Effector memory CD8-positive, alpha-beta T cell (primary cell): ENCODE measurements at regions not wholly inside any gene's neighbourhood (a gene's known extent, or its start where the extent isn't known, plus 50 kb on each side); places are given as distances from the start of the nearest gene placed in this dataset.
"Not testable (repeated sequence)": the region's sequence is repeated elsewhere in the genome, so short reads cannot be mapped to it uniquely, and the experiment has no call there.

Source experiments
- ATAC-seq: fragments of 150-1000 bp; cut with Tn5 transposase; replicated peaks from 2 replicates; pipeline ENCODE4 v1.10.0; 2021; ENCODE audit warnings: mild to moderate bottlenecking, moderate library complexity
- DNase-seq, 3 experiments: peaks; one replicate each; pipeline ENCODE4 v3.0.0; 2021
- H3K27ac Mint-ChIP-seq, 2 donors: one replicate each; pipeline ENCODE4 v1.8.0; 2022; ENCODE audit warnings: mild to moderate bottlenecking in 2 of 2, mixed read lengths in 2 of 2, moderate library complexity in 2 of 2
- H3K27me3 Mint-ChIP-seq, 2 donors: one replicate each; pipeline ENCODE4 v1.8.0; 2022; ENCODE audit warnings: mixed read lengths in 2 of 2
- H3K36me3 Mint-ChIP-seq: one replicate; pipeline ENCODE4 v1.8.0; 2022; ENCODE audit warnings: mild to moderate bottlenecking, moderate library complexity, mixed read lengths; ENCODE audit not compliant: insufficient read depth
- H3K4me1 Mint-ChIP-seq, 2 donors: one replicate each; pipeline ENCODE4 v1.8.0; 2022; ENCODE audit warnings: low read depth in 2 of 2, mixed read lengths in 2 of 2
- H3K4me3 Mint-ChIP-seq, 2 donors: one replicate each; pipeline ENCODE4 v1.8.0; 2022; ENCODE audit warnings: mild to moderate bottlenecking in 2 of 2, mixed read lengths in 2 of 2, moderate library complexity in 2 of 2
- H3K9me3 Mint-ChIP-seq, 2 donors: one replicate each; pipeline ENCODE4 v1.8.0; 2022; ENCODE audit warnings: mixed read lengths in 2 of 2

DNA sequence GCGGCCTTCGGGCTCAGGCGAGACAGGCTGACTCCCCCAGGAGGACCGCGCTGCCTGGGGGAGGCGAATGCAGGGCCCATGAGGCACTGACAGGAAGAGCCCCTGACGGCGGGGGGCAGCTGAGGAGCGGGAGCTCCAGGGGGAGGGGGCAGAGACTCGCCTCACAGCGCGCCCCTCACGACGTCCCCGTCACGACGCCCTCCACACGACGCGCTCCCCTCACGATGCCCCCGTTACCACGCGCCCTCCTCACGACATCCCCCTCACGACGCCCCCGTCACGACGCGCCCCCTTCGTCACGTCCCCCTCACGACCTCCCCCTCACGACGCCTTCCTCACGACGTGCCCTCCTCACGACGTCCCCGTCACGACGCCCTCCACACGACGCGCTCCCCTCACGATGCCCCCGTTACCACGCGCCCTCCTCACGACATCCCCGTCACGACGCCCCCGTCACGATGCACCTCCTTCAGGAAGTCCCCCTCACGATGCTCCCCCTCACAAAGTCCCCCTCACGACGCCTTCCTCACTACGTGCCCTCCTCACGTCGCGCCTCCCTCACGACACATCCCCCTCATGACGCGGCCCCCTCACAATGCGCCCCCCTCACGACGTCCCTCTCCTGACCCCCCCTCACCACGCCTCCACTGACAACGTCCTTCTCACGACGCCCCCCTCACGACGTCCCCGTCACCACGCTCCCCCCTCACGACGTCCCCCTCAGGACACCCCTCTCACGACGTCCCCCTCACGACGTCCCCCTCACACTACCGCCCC, 99.6 kb downstream of the ING1 start:
- Mint-ChIP-seq H3K9me3 (no peaks in the 10 kb centered on the region), H3K4me3 (peak overlapping the region in 1 of 2 donors; percentile 31), H3K36me3 (no peaks in the 10 kb centered on the region), H3K4me1 (peaks cover 7 to 8% of the 10 kb centered on the region in 2 donors), H3K27me3 (peaks cover 40 to 59% of the 10 kb centered on the region in 2 donors), H3K27ac (no peak overlapping the region)
- ATAC-seq (no peak), DNase-seq (no peak)

DNA sequence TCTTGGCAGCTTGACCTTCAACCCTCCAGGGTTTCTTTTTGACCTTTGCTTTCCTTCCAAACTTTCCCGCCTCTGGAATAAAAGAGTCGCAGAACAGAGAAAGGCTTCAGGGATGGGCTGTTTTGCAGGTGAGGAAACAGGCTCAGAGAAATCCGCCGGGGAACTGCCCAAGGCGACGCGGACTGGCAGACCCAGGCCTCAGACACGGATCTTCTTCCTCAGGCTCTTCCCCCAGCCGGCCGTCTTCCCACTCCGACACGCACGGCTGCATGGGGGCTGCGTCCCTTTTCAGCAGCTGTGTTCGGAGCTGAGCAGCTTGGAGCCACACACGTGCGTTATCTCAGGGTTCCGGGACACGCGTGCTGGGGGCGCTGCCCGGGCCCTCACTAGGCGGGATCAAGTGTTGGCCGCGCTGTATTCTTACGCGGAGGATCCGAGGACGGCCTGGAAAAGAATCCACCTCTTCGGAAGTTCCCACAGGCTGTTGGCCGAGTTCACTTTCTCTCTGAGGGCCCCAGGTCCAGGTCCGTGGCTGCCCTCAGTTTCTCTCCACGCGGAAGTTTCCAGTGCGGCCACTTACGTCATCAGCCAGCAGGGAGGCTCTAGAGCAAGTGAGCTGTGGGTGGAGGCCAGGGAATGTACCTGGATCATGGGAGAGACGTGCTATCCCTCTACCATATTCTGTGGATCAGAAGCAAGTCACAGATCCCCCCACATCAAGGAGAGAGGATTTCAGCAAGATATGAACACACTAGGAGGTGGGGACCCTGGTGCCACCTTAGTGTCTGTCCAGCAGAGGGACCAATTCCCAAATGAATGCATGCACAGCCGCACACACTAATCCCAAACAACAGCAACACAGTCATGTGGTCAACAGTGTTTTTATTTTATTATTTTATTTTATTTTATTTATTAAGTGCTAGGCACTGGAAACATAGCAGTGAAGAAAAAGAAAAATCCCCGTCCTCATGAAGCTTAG, 100.4 kb downstream of the ING1 start:
- H3K9me3 Mint-ChIP-seq: no peaks in the 10 kb centered on the region
- ATAC-seq (no peak), DNase-seq (no peak)
- H3K27me3 Mint-ChIP-seq: peaks cover 33 to 51% of the 10 kb centered on the region in 2 donors
- no peaks in the 10 kb centered on the region for H3K36me3 Mint-ChIP-seq
- no peak overlapping the region for H3K27ac Mint-ChIP-seq
- H3K4me1 Mint-ChIP-seq: peaks cover 7 to 8% of the 10 kb centered on the region in 2 donors
- H3K4me3 Mint-ChIP-seq: peak overlapping the region in 1 of 2 donors; percentile 31

GRCh38 chr13:110815471-110816204, 99.2 kb downstream of the ANKRD10 start:
- H3K4me1 Mint-ChIP-seq: peaks cover 12 to 13% of the 10 kb centered on the region in 2 donors
- H3K36me3 Mint-ChIP-seq: no peaks in the 10 kb centered on the region
- H3K4me3 Mint-ChIP-seq: no peak overlapping the region
- no peaks in the 10 kb centered on the region for H3K9me3 Mint-ChIP-seq
- no peak for ATAC-seq
- DNase-seq: no peak
- H3K27ac Mint-ChIP-seq: no peak overlapping the region
- H3K27me3 Mint-ChIP-seq: peaks cover 20 to 40% of the 10 kb centered on the region in 2 donors

GRCh38 chr13:110816500-110816899, 98.4 kb downstream of the ANKRD10 start:
- ATAC-seq (no peak), DNase-seq (no peak)
- peaks cover 13 to 31% of the 10 kb centered on the region in 2 donors for H3K27me3 Mint-ChIP-seq
- H3K9me3 Mint-ChIP-seq: no peaks in the 10 kb centered on the region
- no peak overlapping the region for H3K4me3 Mint-ChIP-seq
- H3K36me3 Mint-ChIP-seq: no peaks in the 10 kb centered on the region
- H3K4me1 Mint-ChIP-seq: peaks cover 9 to 13% of the 10 kb centered on the region in 2 donors
- no peak overlapping the region for H3K27ac Mint-ChIP-seq

- DNase-seq (no peak), ATAC-seq (no peak)
- peaks cover 7 to 25% of the 10 kb centered on the region in 2 donors for H3K27me3 Mint-ChIP-seq
- H3K36me3 Mint-ChIP-seq: no peaks in the 10 kb centered on the region
- H3K4me3 Mint-ChIP-seq: no peak overlapping the region
- peaks cover 4 to 13% of the 10 kb centered on the region in 2 donors for H3K4me1 Mint-ChIP-seq
- no peaks in the 10 kb centered on the region for H3K9me3 Mint-ChIP-seq
- no peak overlapping the region for H3K27ac Mint-ChIP-seq
Measured at GRCh38 chr13:110817143-110817542, 97.7 kb downstream of the ANKRD10 start.

GRCh38 chr13:110818747-110819146, 96.1 kb downstream of the ANKRD10 start:
- H3K36me3 Mint-ChIP-seq: no peaks in the 10 kb centered on the region
- ATAC-seq (no peak), DNase-seq (no peak)
- H3K27me3 Mint-ChIP-seq: peaks cover 0 to 12% of the 10 kb centered on the region in 2 donors
- peaks cover 4 to 10% of the 10 kb centered on the region in 2 donors for H3K4me1 Mint-ChIP-seq
- H3K4me3 Mint-ChIP-seq: no peak overlapping the region
- no peaks in the 10 kb centered on the region for H3K9me3 Mint-ChIP-seq
- H3K27ac Mint-ChIP-seq: no peak overlapping the region

- Mint-ChIP-seq H3K27ac (no peak overlapping the region), H3K27me3 (peaks cover 4 to 7% of the 10 kb centered on the region in 2 donors), H3K4me3 (no peak overlapping the region), H3K9me3 (no peaks in the 10 kb centered on the region), H3K4me1 (peaks cover 4 to 12% of the 10 kb centered on the region in 2 donors), H3K36me3 (no peaks in the 10 kb centered on the region)
- DNase-seq (peak; percentile 68 to 73 (median 71)), ATAC-seq (peak; percentile 83)
Measured at GRCh38 chr13:110819203-110820014, 95.5 kb downstream of the ANKRD10 start.

- Mint-ChIP-seq H3K36me3 (no peaks in the 10 kb centered on the region), H3K9me3 (no peaks in the 10 kb centered on the region), H3K27ac (no peak overlapping the region), H3K4me1 (peaks cover 4 to 12% of the 10 kb centered on the region in 2 donors), H3K4me3 (no peak overlapping the region), H3K27me3 (peaks cover 0 to 5% of the 10 kb centered on the region in 2 donors)
- no peak for ATAC-seq
- DNase-seq: no peak
Measured at GRCh38 chr13:110820322-110820721, 94.5 kb downstream of the ANKRD10 start.

DNA sequence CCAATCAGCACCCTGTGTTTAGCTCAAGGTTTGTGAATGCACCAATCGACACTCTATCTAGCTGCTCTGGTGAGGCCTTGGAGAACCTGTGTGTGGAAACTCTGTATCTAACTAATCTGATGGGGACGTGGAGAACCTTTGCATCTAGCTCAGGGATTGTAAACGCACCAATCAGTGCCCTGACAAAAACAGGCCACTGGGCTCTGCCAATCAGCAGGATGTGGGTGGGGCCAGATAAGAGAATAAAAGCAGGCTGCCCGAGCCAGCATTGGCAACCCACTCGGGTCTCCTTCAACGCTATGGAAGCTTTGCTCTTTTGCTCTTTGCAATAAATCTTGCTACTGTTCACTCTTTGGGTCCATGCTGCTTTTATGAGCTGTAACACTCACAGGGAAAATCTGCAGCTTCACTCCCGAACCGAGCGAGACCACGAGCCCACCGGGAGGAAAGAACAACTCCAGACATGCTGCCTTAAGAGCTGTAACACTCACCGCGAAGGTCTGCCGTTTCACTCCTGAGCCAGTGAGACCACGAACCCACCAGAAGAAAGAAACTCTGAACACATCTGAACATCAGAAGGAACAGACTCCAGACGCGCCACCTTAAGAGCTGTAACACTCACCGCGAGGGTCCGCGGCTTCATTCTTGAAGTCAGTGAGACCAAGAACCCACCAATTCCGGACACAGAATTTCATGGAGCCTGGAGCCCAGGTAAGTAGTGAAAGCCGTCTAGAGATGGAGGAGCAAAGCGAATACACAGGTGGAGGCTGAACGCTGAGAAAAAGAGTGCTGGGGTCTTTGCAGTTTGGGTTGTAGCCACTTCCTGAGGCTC, 92.8 kb downstream of the ANKRD10 start:
- H3K4me1 Mint-ChIP-seq: peaks cover 4 to 12% of the 10 kb centered on the region in 2 donors
- H3K4me3 Mint-ChIP-seq: peak overlapping the region; percentile 63 to 81
- H3K27me3 Mint-ChIP-seq, H3K9me3 Mint-ChIP-seq, DNase-seq, ATAC-seq, H3K36me3 Mint-ChIP-seq: not testable (repeated sequence)
- H3K27ac Mint-ChIP-seq: peak overlapping the region in 1 of 2 donors; percentile 32

GRCh38 chr13:110822669-110822945, 92.3 kb downstream of the ANKRD10 start:
- DNase-seq (no peak), ATAC-seq (peak; percentile 64)
- H3K4me3 Mint-ChIP-seq: peak overlapping the region; percentile 63 to 81
- H3K36me3 Mint-ChIP-seq: no peaks in the 10 kb centered on the region
- H3K27me3 Mint-ChIP-seq: peaks cover 0 to 5% of the 10 kb centered on the region in 2 donors
- peaks cover 4 to 12% of the 10 kb centered on the region in 2 donors for H3K4me1 Mint-ChIP-seq
- no peaks in the 10 kb centered on the region for H3K9me3 Mint-ChIP-seq
- H3K27ac Mint-ChIP-seq: peak overlapping the region in 1 of 2 donors; percentile 32

DNA sequence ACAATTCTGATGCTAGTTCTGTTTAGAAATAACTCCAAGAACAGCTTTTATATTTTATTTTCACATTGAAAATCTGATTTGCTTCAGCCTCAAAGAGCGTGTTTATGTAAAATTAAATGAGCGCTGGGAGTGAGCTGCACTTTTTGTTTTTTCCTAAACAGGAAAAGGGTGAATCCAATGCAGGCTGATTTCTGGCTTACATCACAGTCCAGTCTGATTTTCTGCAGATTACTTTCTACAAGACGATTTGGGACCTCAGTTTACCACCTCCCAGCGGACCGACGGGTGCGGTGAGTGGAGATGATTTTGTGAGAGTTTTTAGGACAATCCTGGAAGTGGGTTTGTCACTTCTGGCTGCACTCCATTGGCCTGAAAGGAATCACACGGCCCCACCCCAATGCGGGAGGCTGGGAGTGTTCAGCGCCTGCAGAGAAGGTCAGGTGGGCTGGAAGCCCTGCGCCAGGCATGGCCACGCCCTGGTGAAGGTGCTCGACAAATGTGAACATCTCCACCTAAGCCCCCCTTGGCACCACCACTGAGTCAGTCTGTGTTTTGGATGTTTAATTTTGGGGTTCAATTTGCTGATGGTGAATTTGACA, 90.1 kb downstream of the ANKRD10 start:
- no peaks in the 10 kb centered on the region for H3K36me3 Mint-ChIP-seq
- DNase-seq (no peak), ATAC-seq (no peak)
- H3K9me3 Mint-ChIP-seq: no peaks in the 10 kb centered on the region
- H3K4me3 Mint-ChIP-seq: no peak overlapping the region
- peaks cover 0 to 6% of the 10 kb centered on the region in 2 donors for H3K4me1 Mint-ChIP-seq
- H3K27ac Mint-ChIP-seq: no peak overlapping the region
- H3K27me3 Mint-ChIP-seq: peaks cover 7 to 13% of the 10 kb centered on the region in 2 donors
